GM19025 (cell line): ENCODE measurements at regions not wholly inside any gene's neighbourhood (a gene's known extent, or its start where the extent isn't known, plus 50 kb on each side); places are given as distances from the start of the nearest gene placed in this dataset.
"Not testable (repeated sequence)": the region's sequence is repeated elsewhere in the genome, so short reads cannot be mapped to it uniquely, and the experiment has no call there.

Experiments
- ATAC-seq: cut with Tn5 transposase; IDR thresholded peaks from one replicate; pipeline ENCODE4 v1.9.1; 2021; ENCODE audit warnings: mild to moderate bottlenecking, low read depth, moderate library complexity; ENCODE audit not compliant: unreplicated experiment

DNA sequence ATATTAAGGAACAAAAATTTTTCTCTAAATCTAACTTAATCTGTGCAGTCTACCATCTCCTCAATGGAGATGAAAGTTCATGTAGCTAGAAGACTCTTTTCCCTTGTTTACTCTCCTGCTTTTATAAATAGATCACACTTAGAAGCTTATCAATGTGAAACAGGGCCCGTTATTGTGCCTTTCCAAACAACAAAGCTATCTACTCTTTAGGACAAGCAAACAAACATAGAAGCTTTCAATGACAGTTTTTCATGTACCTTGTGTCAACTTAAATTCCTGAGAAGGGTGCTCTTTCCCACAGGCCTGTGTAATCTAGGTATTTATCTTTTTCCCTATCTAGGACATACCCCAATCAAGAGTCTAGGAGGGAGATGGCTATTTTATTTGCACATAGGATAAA is 247.8 kb upstream of the CWC22 start:
- no peak for ATAC-seq

DNA sequence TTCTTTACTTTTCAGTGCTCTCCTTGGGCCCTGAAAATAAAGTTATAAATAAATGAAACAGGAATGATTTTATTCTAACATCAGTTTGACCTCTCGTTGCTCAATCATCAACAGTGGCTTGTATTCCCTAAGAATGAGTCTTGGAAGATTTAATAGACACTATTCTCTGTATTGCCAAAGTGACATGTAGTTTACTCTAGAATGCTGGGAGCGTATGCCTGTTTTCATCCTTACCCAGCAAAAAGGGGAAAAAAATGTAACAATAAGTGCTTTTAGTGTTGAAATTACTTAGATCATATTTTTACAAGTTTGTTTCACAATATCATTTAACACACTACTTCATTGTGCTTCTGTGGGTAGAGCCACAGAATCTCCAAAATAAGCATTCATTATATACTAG is 240.6 kb upstream of the CWC22 start:
- ATAC-seq, result no peak

DNA sequence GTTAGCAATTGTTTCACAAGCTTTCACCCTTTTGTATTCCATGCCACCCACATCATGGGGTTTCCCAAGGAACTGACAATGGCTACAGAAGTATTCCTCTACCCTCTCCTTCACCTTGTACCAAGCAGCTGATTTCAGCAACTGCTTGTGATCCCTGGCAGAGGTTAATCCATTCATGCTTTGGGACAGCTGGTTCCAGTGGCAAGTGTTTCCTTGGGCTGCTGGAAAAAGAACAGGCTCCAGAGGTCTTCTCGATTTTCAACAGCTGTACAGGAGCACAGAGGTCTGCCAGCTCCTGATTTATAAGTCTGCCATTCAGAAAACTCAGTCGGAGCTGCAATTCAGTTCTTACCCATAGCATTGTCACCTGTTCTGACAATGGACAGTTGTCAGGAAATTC is 239.2 kb upstream of the CWC22 start:
- ATAC-seq, result no peak

- ATAC-seq, result no peak
Measured at GRCh38 chr2:180240774-180241173, 233.7 kb upstream of the CWC22 start.

- no peak for ATAC-seq
Measured at GRCh38 chr2:180238729-180239128, 231.6 kb upstream of the CWC22 start.

DNA sequence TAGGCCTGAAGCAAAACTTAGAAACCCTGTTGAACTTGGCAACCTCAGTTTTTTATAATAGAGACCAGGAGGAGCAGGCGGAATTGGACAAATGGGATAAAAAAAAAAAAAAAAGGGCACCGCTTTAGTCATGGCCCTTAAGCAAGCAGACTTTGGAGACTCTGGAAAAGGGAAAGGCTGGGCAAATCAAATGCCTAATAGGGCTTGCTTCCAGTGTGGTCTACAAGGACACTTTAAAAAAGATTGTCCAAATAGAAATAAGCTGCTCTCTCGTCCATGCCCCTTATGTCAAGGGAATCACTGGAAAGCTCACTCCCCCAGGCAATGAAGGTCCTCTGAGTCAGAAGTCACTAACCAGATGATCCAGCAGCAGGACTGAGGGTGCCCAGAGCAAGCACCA is 229.0 kb upstream of the CWC22 start:
- not testable (repeated sequence) for ATAC-seq

GRCh38 chr2:180235506-180235905 is 228.4 kb upstream of the CWC22 start:
- not testable (repeated sequence) for ATAC-seq

GRCh38 chr2:180234991-180235390 is 227.9 kb upstream of the CWC22 start:
- not testable (repeated sequence) for ATAC-seq

DNA sequence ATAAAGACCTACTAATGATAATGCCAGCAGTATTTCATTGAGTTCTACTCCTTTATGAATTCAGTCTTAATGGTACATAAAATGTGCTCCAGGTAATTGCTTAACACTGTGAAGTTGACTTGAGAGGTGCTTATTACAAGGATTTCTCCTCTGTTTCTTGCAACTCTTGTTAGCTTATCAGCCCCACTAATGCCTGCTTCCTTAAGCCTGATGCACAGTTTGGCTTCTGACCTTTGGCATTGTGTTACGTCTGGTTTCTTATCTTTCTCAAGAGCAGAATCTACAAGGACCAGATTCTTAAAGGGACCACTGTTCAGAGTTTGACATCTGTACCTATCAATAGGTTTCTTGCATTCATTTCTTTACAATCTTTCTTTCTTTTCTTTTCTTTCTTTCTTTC is 223.9 kb upstream of the CWC22 start:
- ATAC-seq, result no peak

GRCh38 chr2:180227461-180227860 is 220.4 kb upstream of the CWC22 start:
- ATAC-seq, result no peak

DNA sequence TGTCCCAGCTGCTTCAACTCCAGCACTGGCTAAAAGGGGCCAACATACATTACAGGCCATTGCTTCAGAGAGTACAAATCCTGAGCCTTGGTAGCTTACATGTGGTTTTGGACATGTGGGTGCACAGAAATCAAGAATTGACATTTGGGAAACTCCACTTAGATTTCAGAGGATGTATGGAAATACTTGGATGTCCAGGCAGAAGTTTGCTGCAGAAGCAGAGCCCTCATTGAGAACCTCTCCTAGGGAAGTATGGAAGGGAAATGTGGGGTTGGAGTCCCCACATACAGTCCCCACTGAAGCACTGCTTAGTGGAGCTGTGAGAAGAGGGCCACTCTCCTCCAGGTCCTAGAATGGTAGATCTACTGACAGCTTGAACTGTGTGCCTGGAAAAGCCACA is 218.0 kb upstream of the CWC22 start:
- no peak for ATAC-seq

- ATAC-seq, result no peak
Measured at GRCh38 chr2:180222644-180223043, 215.5 kb upstream of the CWC22 start.

GRCh38 chr2:180219491-180219890 is 212.4 kb upstream of the CWC22 start:
- no peak for ATAC-seq

GRCh38 chr2:180208841-180209240 is 201.7 kb upstream of the CWC22 start:
- no peak for ATAC-seq

GRCh38 chr2:180205621-180206235 is 198.6 kb upstream of the CWC22 start:
- ATAC-seq, result no peak

DNA sequence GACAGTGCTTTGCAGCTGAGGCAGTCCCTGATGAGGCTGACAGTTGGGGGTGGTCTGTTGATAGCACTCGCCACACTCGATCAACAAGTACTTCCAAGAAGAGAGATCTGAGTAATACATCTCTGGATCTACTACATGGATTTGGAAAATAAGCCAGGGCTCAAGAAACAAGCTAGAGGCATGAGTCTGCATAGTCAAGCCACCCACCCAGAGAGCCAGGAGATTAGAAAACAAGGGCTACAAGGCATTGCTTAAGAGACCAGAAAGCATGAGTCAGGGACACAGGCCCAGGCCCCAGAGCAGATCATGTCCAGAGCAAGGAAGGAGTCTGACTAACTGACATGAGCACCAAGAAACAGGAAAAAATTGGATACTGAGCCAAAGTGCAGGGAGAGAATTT is 196.9 kb upstream of the CWC22 start:
- no peak for ATAC-seq

- ATAC-seq, result no peak
Measured at GRCh38 chr2:180202467-180202951, 195.4 kb upstream of the CWC22 start.

- ATAC-seq, result no peak
Measured at GRCh38 chr2:180196419-180196977, 189.4 kb upstream of the CWC22 start.

- no peak for ATAC-seq
Measured at GRCh38 chr2:180195847-180196246, 188.8 kb upstream of the CWC22 start.

- ATAC-seq, result no peak
Measured at GRCh38 chr2:180191432-180192124, 184.5 kb upstream of the CWC22 start.

- no peak for ATAC-seq
Measured at GRCh38 chr2:180190851-180191250, 183.8 kb upstream of the CWC22 start.

- ATAC-seq, result no peak
Measured at GRCh38 chr2:180187611-180188010, 180.5 kb upstream of the CWC22 start.
